WTC11 (cell line): ENCODE measurements at regions not wholly inside any gene's neighbourhood (a gene's known extent, or its start where the extent isn't known, plus 50 kb on each side); places are given as distances from the start of the nearest gene placed in this dataset.

Experiments used
- ATAC-seq: fragments of 200-7000 bp; cut with Tn5 transposase; 2 replicates; pipeline ENCODE4 v1.10.0; 2021; ENCODE audit warnings: mild to moderate bottlenecking, moderate library complexity
- CTCF ChIA-PET: fragments of 300-600 bp; sonication (Branson Sonifier 250); formaldehyde crosslinking; loops from one replicate; lab custom pipeline; 2021; ENCODE audit warnings: antibody characterized with exemption; lab: Charles Lee
- POLR2A ChIA-PET: fragments of 350-600 bp; sonication (Branson Sonifier 250); formaldehyde crosslinking; loops from one replicate; lab custom pipeline; 2021; ENCODE audit warnings: antibody characterized with exemption; lab: Charles Lee
- DNase-seq: peaks from one replicate; pipeline ENCODE4 v3.0.0; 2021; ENCODE audit warnings: low spot score
- H3K27ac Mint-ChIP-seq: 2 replicates; pipeline ENCODE4 v1.8.0; 2021; ENCODE audit warnings: mixed read lengths
- H3K27me3 Mint-ChIP-seq: 2 replicates; pipeline ENCODE4 v1.8.0; 2021; ENCODE audit warnings: low read depth, mild to moderate bottlenecking, moderate library complexity, mixed read lengths
- H3K36me3 Mint-ChIP-seq: 2 replicates; pipeline ENCODE4 v1.8.0; 2021; ENCODE audit warnings: mixed read lengths
- H3K4me1 Mint-ChIP-seq: 2 replicates; pipeline ENCODE4 v1.8.0; 2022; ENCODE audit warnings: mixed read lengths
- H3K4me3 Mint-ChIP-seq: 2 replicates; pipeline ENCODE4 v1.8.0; 2021; ENCODE audit warnings: mild to moderate bottlenecking, moderate library complexity, mixed read lengths
- H3K9me3 Mint-ChIP-seq: 2 replicates; pipeline ENCODE4 v1.8.0; 2021; ENCODE audit warnings: mixed read lengths
- CREB1 ChIP-seq: sonication (generic); formaldehyde crosslinking; IDR thresholded peaks from 2 replicates; pipeline ENCODE4 v1.8.0; 2023; ENCODE audit warnings: mild to moderate bottlenecking, missing genetic modification reagents
- E2F4 ChIP-seq: sonication (generic); formaldehyde crosslinking; IDR thresholded peaks from 2 replicates; pipeline ENCODE4 v1.8.1; 2022; ENCODE audit warnings: low read depth, mild to moderate bottlenecking, moderate library complexity, missing genetic modification reagents, borderline replicate concordance
- EMX1 ChIP-seq: fragments of 250-450 bp; sonication (Bioruptor Pico); IDR thresholded peaks from 2 replicates; pipeline ENCODE4 v1.8.0; 2021; ENCODE audit warnings: mild to moderate bottlenecking
- KAT7 ChIP-seq: sonication (generic); formaldehyde crosslinking; IDR thresholded peaks from 2 replicates; pipeline ENCODE4 v1.8.1; 2023; ENCODE audit warnings: missing genetic modification reagents, mild to moderate bottlenecking, borderline replicate concordance
- MYBL2 ChIP-seq: sonication (generic); formaldehyde crosslinking; IDR thresholded peaks from 2 replicates; pipeline ENCODE4 v1.8.1; 2023; ENCODE audit warnings: mild to moderate bottlenecking, moderate library complexity, missing genetic modification reagents
- NR3C1 ChIP-seq: sonication (generic); formaldehyde crosslinking; conservative IDR thresholded peaks from 2 replicates; pipeline ENCODE4 v1.8.1; 2023; ENCODE audit warnings: low read depth, mild to moderate bottlenecking, missing genetic modification reagents
- RORB ChIP-seq: fragments of 250-450 bp; sonication (Bioruptor Pico); IDR thresholded peaks from 2 replicates; pipeline ENCODE4 v1.9.0; 2021; ENCODE audit warnings: mild to moderate bottlenecking
- SMAD3 ChIP-seq: sonication (generic); formaldehyde crosslinking; IDR thresholded peaks from 2 replicates; pipeline ENCODE4 v1.8.0; 2022; ENCODE audit warnings: missing genetic modification reagents, mild to moderate bottlenecking, borderline replicate concordance
- SOX15 ChIP-seq: fragments of 250-450 bp; sonication (Bioruptor Pico); IDR thresholded peaks from 2 replicates; pipeline ENCODE4 v1.9.0; 2021; ENCODE audit warnings: mild to moderate bottlenecking
- SP1 ChIP-seq: sonication (generic); formaldehyde crosslinking; conservative IDR thresholded peaks from 2 replicates; pipeline ENCODE4 v1.8.1; 2022; ENCODE audit warnings: missing genetic modification reagents
- STAT6 ChIP-seq: sonication (generic); formaldehyde crosslinking; conservative IDR thresholded peaks from 2 replicates; pipeline ENCODE4 v1.8.1; 2023; ENCODE audit warnings: mild to moderate bottlenecking, low read depth, missing genetic modification reagents, moderate library complexity
- TCF7 ChIP-seq: sonication (generic); formaldehyde crosslinking; IDR thresholded peaks from 2 replicates; pipeline ENCODE4 v1.8.0; 2022; ENCODE audit warnings: mild to moderate bottlenecking, low read depth, missing genetic modification reagents, moderate library complexity
- TEAD4 ChIP-seq: sonication (generic); formaldehyde crosslinking; IDR thresholded peaks from 2 replicates; pipeline ENCODE4 v1.8.0; 2022; ENCODE audit warnings: mild to moderate bottlenecking, missing genetic modification reagents
- TP53 ChIP-seq: sonication (generic); formaldehyde crosslinking; IDR thresholded peaks from 2 replicates; pipeline ENCODE4 v1.8.1; 2023; ENCODE audit warnings: mild to moderate bottlenecking, missing genetic modification reagents
- ZNF121 ChIP-seq: sonication (generic); formaldehyde crosslinking; IDR thresholded peaks from 2 replicates; pipeline ENCODE4 v1.8.0; 2023; ENCODE audit warnings: missing genetic modification reagents
- ZNF396 ChIP-seq: fragments of 250-450 bp; sonication (Bioruptor Pico); IDR thresholded peaks from 2 replicates; pipeline ENCODE4 v1.8.0; 2021; ENCODE audit warnings: mild to moderate bottlenecking, moderate library complexity, borderline replicate concordance
- TF ChIP-seq, protein P1 (sequence below): sonication (generic); formaldehyde crosslinking; IDR thresholded peaks from 2 replicates; pipeline ENCODE4 v1.8.1; 2023; ENCODE audit warnings: mild to moderate bottlenecking, missing genetic modification reagents
- TF ChIP-seq, protein P2 (sequence below): sonication (generic); formaldehyde crosslinking; IDR thresholded peaks from 2 replicates; pipeline ENCODE4 v1.8.1; 2023; ENCODE audit warnings: mild to moderate bottlenecking, missing genetic modification reagents, borderline replicate concordance
- TF ChIP-seq, protein P3 (sequence below): fragments of 200-600 bp; IDR thresholded peaks from 2 replicates; pipeline ENCODE4 v1.8.0; 2022; ENCODE audit warnings: antibody characterized with exemption
- TF ChIP-seq, protein P4 (sequence below): sonication (generic); formaldehyde crosslinking; IDR thresholded peaks from 2 replicates; pipeline ENCODE4 v1.8.0; 2023; ENCODE audit warnings: mild to moderate bottlenecking, missing genetic modification reagents

DNA sequence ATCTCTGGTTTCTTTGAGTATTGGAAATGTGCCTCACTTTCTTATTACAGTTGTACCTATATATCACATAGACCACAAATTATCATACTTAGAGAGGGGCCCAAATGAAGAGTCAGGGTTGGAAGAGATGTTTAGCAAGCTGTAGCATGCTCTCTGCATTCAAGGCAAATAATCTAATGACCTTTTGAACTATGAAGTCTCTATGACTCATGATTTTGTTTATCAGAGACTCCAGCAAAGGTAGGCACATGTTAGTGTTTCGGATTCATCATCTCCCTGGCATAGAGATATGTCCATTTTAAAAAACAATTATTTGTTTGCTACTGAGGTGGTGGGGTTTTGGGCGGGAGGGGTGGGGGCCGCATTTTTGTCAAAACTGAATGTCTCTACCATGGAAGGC, 2000.1 kb downstream of the EFNA5 start:
- Mint-ChIP-seq H3K9me3 (peaks cover 18% of the 10 kb centered on the region), H3K27ac (no peak overlapping the region), H3K4me3 (no peak overlapping the region), H3K4me1 (no peaks in the 10 kb centered on the region)
- DNase-seq (no peak), ATAC-seq (no peak)
- TF ChIP-seq TEAD4 (CRISPR knock-in tag) (no peak), E2F4 (CRISPR knock-in tag) (no peak), MYBL2 (CRISPR knock-in tag) (no peak), SMAD3 (CRISPR knock-in tag) (no peak)
- TF ChIP-seq, protein P1, sequence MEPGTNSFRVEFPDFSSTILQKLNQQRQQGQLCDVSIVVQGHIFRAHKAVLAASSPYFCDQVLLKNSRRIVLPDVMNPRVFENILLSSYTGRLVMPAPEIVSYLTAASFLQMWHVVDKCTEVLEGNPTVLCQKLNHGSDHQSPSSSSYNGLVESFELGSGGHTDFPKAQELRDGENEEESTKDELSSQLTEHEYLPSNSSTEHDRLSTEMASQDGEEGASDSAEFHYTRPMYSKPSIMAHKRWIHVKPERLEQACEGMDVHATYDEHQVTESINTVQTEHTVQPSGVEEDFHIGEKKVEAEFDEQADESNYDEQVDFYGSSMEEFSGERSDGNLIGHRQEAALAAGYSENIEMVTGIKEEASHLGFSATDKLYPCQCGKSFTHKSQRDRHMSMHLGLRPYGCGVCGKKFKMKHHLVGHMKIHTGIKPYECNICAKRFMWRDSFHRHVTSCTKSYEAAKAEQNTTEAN (CRISPR knock-in tag), result no peak
- TF ChIP-seq, protein P2, sequence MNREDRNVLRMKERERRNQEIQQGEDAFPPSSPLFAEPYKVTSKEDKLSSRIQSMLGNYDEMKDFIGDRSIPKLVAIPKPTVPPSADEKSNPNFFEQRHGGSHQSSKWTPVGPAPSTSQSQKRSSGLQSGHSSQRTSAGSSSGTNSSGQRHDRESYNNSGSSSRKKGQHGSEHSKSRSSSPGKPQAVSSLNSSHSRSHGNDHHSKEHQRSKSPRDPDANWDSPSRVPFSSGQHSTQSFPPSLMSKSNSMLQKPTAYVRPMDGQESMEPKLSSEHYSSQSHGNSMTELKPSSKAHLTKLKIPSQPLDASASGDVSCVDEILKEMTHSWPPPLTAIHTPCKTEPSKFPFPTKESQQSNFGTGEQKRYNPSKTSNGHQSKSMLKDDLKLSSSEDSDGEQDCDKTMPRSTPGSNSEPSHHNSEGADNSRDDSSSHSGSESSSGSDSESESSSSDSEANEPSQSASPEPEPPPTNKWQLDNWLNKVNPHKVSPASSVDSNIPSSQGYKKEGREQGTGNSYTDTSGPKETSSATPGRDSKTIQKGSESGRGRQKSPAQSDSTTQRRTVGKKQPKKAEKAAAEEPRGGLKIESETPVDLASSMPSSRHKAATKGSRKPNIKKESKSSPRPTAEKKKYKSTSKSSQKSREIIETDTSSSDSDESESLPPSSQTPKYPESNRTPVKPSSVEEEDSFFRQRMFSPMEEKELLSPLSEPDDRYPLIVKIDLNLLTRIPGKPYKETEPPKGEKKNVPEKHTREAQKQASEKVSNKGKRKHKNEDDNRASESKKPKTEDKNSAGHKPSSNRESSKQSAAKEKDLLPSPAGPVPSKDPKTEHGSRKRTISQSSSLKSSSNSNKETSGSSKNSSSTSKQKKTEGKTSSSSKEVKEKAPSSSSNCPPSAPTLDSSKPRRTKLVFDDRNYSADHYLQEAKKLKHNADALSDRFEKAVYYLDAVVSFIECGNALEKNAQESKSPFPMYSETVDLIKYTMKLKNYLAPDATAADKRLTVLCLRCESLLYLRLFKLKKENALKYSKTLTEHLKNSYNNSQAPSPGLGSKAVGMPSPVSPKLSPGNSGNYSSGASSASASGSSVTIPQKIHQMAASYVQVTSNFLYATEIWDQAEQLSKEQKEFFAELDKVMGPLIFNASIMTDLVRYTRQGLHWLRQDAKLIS, result no peak
- TF ChIP-seq, all 79 proteins: peak for 0
- Mint-ChIP-seq H3K36me3 (no peaks in the 10 kb centered on the region), H3K27me3 (no peaks in the 10 kb centered on the region)
- POLR2A ChIA-PET, result no interaction called here
- CTCF ChIA-PET, result no interaction called here

- no peaks in the 10 kb centered on the region for H3K4me1 Mint-ChIP-seq
- CTCF ChIA-PET, result no interaction called here
- H3K4me3 Mint-ChIP-seq, result no peak overlapping the region
- POLR2A ChIA-PET, result no interaction called here
- ATAC-seq (no peak), DNase-seq (no peak)
- peaks cover 28% of the 10 kb centered on the region for H3K9me3 Mint-ChIP-seq
- no peak overlapping the region for H3K27ac Mint-ChIP-seq
- TF ChIP-seq KAT7 (no peak), RORB (CRISPR knock-in tag) (no peak), CREB1 (CRISPR knock-in tag) (no peak), SP1 (CRISPR knock-in tag) (no peak), TP53 (CRISPR knock-in tag) (no peak)
- TF ChIP-seq, protein P3, sequence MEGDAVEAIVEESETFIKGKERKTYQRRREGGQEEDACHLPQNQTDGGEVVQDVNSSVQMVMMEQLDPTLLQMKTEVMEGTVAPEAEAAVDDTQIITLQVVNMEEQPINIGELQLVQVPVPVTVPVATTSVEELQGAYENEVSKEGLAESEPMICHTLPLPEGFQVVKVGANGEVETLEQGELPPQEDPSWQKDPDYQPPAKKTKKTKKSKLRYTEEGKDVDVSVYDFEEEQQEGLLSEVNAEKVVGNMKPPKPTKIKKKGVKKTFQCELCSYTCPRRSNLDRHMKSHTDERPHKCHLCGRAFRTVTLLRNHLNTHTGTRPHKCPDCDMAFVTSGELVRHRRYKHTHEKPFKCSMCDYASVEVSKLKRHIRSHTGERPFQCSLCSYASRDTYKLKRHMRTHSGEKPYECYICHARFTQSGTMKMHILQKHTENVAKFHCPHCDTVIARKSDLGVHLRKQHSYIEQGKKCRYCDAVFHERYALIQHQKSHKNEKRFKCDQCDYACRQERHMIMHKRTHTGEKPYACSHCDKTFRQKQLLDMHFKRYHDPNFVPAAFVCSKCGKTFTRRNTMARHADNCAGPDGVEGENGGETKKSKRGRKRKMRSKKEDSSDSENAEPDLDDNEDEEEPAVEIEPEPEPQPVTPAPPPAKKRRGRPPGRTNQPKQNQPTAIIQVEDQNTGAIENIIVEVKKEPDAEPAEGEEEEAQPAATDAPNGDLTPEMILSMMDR, result no peak
- H3K27me3 Mint-ChIP-seq, result no peaks in the 10 kb centered on the region
- no peaks in the 10 kb centered on the region for H3K36me3 Mint-ChIP-seq
These were observed 2007.1 kb downstream of the EFNA5 start for GRCh38 chr5:105663671-105664070.

DNA sequence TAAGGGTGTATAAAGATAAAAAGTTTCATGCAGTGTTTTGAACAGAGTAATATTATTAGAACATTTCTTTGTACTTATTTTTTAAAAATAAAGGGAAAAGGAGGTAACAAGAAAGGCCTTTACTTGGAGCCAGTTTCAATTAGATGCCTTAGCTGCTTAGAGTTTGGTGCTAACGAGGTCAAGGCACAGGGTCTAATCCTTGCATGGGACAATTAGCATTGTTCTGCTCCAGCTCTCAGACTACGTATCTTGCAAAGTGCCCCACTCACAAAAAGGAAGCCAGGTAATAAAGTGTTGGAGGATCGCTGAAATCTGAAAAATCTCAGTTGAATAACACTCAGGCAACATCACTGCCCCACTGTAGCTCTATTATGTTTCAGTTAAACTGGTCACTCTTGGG, 2011.3 kb downstream of the EFNA5 start:
- ChIA-PET POLR2A (no interaction called here), CTCF (no interaction called here)
- Mint-ChIP-seq H3K36me3 (no peaks in the 10 kb centered on the region), H3K4me3 (no peak overlapping the region), H3K27ac (no peak overlapping the region), H3K9me3 (no peaks in the 10 kb centered on the region), H3K27me3 (no peaks in the 10 kb centered on the region), H3K4me1 (no peaks in the 10 kb centered on the region)
- DNase-seq, result no peak
- TF ChIP-seq TCF7 (CRISPR knock-in tag) (no peak), EMX1 (CRISPR knock-in tag) (no peak), ZNF121 (no peak), STAT6 (no peak), NR3C1 (no peak), ZNF396 (CRISPR knock-in tag) (no peak), SOX15 (no peak)
- TF ChIP-seq, protein P4, sequence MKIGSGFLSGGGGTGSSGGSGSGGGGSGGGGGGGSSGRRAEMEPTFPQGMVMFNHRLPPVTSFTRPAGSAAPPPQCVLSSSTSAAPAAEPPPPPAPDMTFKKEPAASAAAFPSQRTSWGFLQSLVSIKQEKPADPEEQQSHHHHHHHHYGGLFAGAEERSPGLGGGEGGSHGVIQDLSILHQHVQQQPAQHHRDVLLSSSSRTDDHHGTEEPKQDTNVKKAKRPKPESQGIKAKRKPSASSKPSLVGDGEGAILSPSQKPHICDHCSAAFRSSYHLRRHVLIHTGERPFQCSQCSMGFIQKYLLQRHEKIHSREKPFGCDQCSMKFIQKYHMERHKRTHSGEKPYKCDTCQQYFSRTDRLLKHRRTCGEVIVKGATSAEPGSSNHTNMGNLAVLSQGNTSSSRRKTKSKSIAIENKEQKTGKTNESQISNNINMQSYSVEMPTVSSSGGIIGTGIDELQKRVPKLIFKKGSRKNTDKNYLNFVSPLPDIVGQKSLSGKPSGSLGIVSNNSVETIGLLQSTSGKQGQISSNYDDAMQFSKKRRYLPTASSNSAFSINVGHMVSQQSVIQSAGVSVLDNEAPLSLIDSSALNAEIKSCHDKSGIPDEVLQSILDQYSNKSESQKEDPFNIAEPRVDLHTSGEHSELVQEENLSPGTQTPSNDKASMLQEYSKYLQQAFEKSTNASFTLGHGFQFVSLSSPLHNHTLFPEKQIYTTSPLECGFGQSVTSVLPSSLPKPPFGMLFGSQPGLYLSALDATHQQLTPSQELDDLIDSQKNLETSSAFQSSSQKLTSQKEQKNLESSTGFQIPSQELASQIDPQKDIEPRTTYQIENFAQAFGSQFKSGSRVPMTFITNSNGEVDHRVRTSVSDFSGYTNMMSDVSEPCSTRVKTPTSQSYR (CRISPR knock-in tag), result no peak
- ATAC-seq, result no peak
